Activated T-cell treated with anti-CD3 and anti-CD28 coated beads for 48 hours (primary cell): ENCODE measurements at regions not wholly inside any gene's neighbourhood (a gene's known extent, or its start where the extent isn't known, plus 50 kb on each side); places are given as distances from the start of the nearest gene placed in this dataset.

ENCODE experiments used
- DNase-seq: peaks from one replicate; pipeline ENCODE4 v3.0.0-alpha.2; 2020; ENCODE audit warnings: low read depth

DNA sequence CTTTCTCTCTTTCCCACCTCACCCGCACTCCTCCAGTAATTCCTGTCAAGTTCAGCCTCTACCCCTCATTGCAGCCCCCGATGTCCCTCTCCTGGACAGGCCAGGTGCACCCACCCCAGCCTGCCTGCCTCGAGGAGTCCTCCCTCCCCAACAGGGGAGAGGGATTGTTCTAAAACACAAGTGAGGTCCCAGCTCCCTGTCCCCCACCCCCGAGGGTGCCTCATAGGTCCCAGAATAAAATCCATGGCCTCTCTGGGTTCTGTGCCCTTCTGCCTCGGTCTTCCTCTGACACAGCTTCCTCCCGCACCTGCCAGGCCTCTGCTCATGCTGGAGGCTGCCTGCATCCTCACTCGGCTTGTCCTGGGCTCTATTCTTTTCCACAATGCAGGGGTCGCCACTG, 720.1 kb downstream of the BRD1 start:
- DNase-seq, result no peak

DNA sequence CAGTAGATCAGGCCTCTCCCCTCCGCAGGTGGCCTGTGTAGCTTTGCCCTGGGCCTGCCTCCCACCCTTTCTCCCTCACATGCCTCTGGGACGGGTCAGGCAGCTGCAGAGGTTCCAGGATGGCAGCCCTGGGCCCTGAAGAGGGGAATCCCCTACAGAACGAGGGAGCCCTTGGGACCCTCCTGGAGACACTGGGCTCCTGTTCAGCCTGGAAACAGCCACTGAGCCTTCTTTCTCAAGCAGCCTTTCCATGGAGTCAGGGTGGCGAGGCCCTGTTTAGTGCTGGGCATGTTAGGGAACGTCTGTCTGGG, 720.9 kb downstream of the BRD1 start:
- no peak for DNase-seq

DNA sequence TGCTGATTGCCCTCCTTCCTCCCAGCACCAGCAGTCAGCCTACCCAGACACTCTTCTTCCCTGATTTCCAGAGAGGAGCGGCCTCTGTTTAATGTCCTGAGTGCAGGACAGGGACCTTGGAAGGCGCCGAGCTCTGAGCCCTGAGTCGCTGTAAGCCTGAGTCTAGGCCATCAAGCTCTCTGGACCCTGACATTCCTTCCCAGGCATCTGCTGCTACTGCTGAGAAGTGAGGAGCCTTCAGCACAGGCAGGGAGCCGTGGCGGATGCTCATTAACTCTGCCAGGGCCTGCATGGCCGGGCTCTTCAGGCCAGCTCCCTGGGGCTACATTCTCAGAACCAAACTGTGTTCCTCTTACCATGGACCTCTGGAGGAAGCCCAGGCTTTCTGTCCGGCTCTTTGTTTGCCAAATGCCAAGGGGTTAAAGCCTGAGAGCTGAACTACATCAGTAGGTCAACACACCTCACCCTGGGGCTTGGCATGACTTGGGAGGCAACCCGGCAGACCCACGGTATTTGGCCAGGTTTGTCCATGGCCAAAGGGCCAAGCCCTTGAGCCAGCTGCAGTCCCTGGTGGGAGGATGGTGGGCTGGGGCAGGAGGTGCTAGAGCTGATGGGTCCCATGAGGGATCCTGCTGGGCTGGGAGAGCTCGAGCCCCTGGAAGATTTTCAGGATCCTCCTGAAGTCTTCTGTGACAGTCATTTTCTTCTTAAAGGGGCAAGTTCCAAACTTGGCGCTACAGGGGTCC, 721.4 kb downstream of the BRD1 start:
- no peak for DNase-seq

DNA sequence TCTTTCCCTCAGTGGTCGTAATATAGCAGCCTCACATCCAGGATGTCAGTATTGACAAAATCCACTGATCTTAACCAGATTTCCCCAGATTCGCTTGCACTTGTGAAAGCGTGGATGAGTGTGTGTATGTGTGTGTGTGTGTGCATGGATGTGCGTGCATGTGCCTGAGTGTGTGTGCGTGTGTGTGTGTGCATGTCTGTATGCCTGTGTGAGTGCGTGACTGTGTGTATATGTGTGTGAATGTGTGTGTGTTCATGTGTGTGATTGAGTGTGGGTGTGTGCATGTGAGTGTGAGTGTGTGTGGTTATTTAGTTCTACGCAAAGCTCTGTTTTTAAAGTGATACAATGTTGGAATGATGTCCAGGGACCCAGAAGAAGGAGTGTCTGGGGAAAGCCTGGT, 723.2 kb downstream of the BRD1 start:
- no peak for DNase-seq

DNA sequence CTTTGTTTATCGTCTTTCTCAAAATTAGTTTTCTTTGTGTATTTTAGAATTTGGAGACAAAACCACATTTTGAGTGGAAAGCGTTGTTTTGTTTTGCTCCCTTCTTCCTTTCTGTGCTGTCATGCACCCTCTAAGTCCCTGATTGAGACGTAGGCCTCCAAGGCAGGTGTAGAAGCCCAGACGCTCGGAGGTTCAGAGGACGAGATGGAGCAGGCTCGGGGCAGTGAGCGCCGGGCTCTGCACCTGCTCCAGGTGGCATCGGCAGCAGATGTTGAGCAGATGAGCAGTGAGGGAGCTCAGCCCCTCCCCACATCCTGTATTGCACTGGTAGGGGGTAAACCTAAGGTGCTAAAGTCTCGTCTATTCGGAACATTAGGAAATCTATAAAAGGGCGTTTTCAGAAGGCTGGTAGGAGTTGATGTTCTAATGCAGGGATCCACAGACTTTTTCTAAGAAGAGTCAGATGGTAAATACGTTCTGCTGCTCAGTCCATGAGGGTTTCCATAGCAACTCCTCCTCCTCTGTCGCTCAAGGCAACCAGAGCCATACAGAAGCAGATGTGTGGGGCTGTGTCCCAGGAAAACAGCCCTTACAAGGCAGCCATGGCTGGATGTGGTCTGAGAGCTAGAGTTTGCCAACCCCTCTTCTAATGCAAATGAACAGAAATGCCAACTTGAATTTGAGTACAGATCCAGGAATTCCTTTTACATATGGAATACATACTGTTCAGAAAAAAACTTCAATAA, 724.2 kb downstream of the BRD1 start:
- no peak for DNase-seq

DNA sequence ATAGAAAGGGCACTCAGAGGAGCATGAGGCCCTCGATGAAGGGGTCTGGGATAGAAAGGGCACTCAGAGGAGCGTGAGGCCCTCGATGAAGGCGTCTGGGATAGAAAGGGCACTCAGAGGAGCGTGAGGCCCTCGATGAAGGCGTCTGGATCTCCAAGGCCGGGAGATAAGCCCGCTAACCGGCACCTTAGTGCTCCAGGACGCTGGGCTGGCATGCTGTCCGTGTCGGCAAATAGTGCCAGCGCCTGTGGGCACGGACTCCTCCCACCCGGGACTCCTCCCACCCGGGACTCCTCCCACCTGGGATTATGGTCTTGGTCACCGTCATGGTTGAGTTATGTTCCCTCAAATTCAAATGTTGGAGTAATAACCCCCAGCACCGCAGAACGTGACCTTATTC, 725.3 kb downstream of the BRD1 start:
- no peak for DNase-seq

DNA sequence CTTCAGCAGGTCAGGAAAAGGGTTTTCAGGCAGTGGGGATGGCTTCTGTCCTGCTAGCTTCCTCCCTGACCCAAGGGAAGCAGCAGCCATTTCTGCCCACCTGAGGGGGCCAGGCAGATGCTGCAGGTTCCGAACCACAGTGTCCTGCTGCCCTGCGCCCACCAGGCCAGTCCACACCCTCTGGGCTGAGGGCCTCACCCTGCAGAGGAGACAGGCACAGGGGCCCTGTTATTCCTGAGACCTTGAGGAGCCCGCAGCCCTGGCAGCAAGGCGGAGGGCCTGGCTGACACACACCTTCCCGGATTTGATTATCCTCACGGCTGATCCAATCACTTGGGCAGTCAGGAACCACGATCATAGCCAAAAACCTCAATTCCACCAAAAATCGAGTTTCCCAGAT, 725.8 kb downstream of the BRD1 start:
- no peak for DNase-seq

DNA sequence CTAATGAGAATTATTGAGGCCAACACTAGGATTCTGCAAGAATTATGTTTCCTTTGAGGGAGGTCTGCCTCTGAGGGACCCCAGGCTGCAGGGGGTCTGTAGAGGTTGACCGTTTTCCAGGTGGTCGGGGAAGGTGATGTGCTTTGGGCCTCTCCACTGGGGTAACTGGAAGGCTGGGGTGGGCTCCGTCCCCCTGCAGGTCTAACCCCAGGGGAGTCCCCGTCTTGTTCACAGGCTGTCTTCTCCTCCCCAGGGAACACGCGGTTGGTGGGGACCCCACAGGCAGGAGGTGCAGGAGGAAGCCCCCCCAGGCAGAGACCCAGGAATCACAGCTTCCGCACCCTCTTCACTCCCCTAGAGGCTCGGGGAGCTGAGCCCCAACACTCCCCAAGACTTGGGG, 726.4 kb downstream of the BRD1 start:
- DNase-seq, result no peak

DNA sequence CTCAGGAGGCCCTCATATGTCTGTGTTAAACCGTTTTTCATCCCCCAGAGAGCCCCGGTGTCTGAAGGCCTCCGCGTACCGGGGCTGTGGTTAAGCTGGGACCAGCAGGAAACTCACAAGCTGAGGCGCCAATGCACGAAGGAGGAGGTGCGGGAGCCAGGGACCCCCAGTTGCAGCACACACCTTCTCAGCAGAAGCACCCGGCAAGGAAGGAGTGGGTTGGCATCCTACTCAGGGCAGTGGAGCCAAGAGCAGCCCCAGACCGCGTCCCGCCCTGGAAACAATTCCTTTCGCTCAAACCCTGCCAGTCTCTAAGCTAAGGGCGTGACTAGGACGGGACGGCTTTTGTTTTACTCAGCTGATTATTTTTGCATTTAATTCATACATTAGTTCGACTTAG, 726.9 kb downstream of the BRD1 start:
- DNase-seq, result no peak

DNA sequence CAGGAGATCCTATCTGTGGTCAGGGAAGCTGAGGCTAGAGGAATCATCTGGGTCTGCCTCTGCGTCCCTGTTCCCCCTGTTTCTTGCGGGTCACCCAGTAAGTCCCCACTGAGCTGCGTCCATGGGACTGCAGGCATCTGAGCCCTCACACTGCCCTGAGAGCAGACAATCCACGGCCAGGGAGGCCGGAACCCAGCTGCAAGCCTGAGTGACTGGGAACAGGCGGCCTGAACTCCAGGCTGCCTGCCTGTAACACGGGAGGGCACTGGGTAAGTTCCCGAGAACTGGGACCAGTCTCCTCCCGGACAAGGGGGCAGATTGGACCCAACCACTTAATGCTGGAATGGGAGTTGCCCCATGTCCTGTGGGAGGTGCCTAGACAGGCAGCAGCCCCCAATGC, 727.4 kb downstream of the BRD1 start:
- DNase-seq, result no peak

DNA sequence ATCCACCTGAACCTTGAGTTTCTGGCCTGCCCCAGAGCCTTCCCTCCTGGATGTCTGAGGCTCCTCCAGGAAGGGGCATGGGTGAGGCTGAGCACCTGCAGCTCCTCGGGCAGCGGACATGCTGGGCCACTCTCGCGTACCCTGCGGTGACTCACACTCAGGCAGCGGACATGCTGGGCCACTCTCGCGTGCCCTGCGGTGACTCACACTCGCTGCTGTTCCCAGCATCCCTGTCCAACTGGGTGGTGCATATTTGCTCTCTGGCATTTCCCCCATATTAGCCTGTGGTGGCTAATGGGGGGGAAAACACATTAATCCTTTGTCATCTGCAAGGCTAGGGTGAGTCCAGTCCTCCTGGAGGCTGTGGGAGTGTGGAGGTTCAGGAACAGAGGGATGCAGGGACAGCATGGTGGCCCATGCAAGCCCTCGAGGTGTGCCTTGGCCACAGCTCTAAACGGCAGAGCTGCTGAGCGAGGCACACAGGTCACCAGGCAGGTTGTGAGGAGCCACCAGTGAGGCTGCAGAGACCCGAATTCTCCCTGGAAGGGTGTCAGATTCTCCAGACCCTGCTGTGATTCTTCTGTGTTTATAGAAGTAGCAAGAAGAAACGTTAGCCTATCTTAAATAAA, 728.1 kb downstream of the BRD1 start:
- no peak for DNase-seq

DNA sequence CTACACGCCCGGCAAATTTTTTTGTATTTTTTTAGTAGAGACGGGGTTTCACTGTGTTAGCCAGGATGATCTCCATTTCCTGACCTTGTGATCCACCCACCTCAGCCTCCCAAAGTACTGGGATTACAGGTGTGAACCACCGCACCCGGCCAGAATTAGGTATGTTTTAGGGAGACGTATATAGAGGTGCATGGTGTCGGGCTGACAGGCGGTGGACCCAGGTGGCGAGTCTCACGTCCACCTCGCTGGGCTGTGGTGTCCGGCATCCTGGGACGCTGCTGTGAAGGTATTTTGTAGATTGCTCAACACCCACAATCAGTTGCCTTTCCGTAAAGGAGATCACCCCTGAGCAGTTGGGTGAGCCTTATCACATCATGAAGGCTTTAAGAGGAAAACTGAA, 728.6 kb downstream of the BRD1 start:
- DNase-seq, result no peak

DNA sequence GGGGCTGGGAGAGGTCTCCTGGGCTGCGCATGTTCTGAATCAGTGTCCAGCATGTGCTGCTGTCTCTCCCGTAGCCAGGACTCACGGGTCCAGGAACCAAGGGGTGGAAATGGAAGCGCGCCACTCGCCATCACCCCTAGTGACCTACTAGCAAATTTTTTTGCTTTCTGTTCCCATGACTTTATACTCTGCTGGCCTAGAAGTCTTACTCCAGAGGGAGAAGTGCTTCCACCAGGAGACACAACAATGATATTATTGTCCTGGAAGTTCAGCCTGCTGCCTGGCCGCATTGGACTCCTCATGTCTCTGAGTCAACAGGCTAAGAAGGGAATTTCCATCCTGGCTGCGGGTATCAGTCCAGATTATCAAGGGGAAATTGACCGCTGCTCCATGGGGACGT, 729.7 kb downstream of the BRD1 start:
- DNase-seq, result no peak

DNA sequence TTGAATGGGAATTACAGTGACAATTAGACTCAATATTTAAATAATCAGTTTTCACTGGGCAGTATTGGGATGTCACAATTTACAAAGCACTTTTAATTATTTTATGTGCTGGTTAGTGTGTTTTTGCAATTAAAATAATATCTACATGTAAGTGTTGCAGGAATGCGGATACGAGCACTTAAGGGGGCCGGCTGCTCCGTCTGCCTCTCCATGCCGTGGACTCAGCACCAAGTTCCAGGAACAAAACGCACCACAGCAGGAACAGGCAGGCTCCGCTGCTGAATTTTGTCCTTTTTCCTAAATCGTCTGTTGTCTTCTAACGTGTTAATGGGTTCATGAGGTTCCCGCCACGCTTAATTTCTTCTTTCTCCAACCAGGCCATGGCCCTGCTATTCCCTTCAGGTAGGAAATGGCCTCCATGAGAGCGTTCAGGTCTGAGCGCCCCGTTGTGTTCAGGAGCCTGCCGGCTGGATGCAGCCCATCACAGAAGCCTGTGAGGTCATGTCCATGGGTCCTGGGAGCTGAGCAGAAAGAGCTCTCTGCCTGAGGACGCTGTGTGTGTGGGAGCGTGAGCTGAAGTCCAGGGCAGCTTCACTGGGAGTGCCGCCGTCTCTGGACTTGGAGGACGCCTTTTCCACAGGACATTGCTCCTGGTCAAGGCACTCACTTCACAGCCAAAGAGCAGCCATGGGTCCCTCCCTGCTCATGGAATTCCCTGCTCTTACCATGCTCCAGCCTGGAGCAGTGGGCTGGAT, 730.3 kb downstream of the BRD1 start:
- DNase-seq, result no peak

DNA sequence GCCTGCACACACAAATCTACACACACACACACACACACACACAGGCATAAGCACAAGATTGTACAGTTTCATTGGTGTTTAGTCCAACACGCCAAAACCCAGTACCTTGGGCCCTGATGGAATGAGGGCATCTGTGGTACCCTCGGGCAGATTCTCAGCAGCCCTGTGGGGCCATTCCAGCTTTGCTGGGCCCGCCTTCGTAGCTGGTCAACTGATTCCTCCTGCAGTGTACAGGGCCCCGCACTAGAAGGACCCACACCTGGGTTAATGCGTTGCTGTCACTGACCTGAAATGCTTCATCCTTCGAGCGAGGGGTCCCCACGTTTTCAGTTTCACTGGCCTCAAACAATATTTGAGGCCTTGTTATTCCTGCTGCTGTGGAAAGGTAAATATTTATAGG, 731.2 kb downstream of the BRD1 start:
- DNase-seq, result no peak

DNA sequence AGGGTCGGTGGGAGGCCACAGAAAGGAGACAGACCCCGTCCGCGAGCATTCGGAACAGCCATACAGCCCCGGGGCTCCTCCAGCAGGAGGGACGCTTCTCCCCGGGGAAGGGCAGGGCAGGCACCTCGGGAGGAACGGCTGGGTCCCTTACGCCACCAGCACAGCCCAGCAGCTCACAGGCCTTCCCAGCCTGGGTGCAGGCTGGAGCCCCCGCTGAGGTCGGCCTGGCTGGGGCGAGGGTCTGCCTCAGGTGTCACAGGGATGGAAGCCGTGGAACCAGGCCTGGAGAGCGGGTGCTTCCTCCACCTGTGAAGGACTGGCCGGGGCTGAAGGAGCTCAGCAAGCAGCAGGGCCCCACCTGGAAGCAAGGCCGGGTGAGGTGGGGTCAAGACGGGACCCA, 732.3 kb downstream of the BRD1 start:
- DNase-seq, result no peak

DNA sequence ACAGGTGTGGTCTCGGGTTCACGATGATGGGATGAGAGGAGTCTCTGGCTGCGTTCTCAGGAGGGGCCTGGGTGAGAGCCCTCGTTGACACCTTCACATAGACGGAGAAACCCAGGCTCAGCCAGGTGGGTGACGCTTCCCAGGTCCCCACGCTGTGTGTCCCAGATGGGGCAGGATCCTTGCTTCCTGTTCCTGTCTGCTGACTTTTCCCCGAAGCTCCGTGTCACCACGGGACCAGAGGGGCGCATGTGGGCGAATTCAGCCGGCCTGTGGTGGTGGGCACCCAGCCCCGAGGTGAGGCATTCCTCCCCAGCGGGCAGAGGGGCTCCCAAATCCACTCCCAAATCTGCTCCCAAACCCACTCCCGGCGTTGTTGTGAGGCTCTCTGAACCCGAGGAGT, 732.8 kb downstream of the BRD1 start:
- no peak for DNase-seq

DNA sequence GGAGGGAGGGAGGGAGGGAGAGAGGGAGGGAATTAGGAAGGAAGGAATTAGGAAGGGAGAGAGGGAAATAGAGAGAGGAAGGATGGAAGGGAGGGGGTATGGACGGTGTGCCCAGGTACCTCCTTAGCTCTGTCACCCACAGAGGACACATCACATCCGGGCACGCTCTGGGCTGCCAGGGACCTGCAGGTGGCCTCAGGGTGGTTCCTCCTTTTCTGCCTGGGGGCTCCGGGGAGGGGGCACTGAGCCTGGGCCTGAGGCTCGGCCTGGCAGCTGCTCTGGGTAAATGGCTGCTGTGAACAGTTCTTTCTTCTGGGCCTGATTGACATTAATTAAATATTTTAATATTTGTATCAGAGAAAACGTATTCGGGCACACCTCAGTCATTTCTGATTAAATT, 733.5 kb downstream of the BRD1 start:
- no peak for DNase-seq

DNA sequence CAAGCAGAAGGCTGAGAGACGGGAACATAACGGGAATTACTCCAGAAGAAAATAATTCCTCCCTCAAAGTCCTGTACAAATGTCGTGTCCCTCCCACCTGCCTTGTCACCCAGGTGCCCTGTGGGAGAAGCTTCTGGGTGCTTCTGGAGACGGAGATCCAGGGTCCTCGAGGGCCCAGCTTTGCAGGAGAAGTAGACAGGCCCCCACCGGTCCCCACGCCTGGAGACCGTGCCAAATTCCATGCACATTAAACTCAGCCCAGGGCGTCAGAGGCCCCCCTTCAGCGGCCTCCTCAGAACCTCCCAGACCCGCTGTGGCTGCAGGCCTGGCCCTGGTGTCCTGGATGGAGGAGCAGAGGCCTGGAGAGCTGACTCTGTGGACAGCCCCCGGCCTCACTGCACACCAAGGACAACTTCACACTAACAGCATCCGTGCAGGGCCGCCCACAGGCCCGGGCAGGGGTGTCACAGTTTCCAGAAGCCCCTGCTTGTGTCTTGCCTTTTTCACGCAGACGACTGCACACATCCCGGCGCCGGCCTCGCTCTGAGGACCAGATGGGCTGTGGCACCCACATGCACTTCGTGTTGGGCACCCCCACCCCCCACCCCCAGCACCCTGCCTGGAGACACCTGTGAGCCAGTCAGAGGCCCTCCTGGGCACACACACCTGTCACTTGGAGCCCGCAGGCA, 734.3 kb downstream of the BRD1 start:
- DNase-seq, result no peak

DNA sequence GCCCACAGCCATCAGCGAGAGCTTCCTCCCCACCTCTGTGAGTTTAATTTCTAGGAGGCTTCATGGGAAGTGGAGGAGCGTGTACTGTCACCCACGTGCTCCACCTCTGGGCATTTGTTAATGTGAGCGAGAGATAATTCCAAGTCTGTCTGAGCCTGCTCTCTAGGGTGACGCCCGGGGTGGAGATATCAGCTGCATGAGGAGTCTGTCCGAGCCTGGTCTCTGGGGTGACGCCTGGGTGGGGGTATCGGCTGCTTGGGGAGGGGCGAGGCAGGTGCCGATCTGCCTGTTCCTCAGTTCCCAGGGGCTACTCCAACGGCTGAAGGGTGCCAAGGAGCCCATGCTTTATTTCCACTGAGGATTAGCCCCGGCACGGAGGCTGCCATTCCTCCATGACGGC, 735.0 kb downstream of the BRD1 start:
- DNase-seq, result no peak

DNA sequence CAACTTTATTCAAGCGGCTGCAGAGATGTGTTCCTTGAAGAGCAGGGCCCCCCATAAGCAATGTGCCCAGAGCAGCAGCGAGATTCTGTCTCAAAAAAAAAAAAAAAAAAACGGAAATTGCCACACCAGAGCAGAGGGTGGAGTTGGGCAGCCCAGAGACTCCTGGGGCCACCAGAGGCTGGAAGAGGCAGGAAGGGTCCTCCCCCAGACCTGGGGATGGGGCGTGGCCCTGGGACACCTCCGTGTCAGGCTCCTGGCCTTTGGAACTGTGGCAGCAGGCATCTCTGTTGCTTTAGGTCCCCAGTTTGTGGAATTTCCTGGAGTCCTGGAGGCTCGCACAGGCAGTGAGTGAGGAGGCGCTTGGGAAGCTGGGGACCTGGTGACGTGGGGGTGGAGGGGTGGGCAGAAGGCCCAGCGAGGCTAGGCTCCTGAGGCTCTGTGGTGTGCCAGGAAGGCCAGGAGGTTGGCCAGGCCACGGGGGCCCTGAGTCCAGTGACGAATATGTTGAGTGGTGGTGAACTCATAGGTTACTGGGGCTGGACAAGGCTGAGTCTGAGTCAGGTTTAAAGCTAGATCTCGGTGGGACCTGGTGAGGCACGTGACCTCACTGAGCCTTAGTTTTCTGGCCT, 735.6 kb downstream of the BRD1 start:
- no peak for DNase-seq

DNA sequence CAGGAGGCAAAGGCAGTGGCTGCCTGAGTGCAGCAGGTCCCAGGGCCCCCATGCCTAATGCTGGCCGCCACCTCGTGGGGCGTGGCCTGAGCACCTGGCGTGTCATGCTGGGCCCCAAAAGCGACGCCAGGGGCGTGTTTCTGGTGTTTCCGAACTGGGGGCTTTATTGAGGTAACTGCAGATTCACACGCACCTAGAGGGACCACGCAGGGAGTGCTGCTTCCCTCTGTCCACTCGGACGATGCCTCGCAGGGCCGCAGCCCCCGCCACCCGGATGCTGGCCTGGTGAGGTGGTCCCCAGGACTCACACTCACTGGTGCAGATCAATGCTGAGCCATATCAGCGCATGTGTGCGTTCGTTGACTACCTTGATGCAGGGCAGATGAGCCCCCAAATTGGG, 736.2 kb downstream of the BRD1 start:
- no peak for DNase-seq
